Left ventricle myocardium superior (tissue), 1 donor: ENCODE measurements at regions not wholly inside any gene's neighbourhood (a gene's known extent, or its start where the extent isn't known, plus 50 kb on each side); places are given as distances from the start of the nearest gene placed in this dataset.
A peak's percentile ranks its signal among the peaks of the same experiment; 100 is the strongest.
"Not testable (repeated sequence)": the region's sequence is repeated elsewhere in the genome, so short reads cannot be mapped to it uniquely, and the experiment has no call there.

Experiments used
- ATAC-seq: fragments of 200-7000 bp; cut with Tn5 transposase; one replicate; pipeline ENCODE4 v1.9.1; 2020; ENCODE audit warnings: mild to moderate bottlenecking, moderate library complexity
- DNase-seq: peaks from one replicate; pipeline ENCODE4 v3.0.0-alpha.2; 2020
- intact Hi-C: fragments of 100-400 bp; cut with micrococcal nuclease; formaldehyde crosslinking; loops from one replicate; pipeline ENCODE4 v1.11.0; 2022
- donor health status: DM: no; HTN: yes; CAD: no; lungs with severe emphysema.

GRCh38 chr9:79054500-79054899 is 517.3 kb upstream of the TLE4 start:
- intact Hi-C loops: no loop called here
- no peak for DNase-seq
- ATAC-seq: no peak

DNA sequence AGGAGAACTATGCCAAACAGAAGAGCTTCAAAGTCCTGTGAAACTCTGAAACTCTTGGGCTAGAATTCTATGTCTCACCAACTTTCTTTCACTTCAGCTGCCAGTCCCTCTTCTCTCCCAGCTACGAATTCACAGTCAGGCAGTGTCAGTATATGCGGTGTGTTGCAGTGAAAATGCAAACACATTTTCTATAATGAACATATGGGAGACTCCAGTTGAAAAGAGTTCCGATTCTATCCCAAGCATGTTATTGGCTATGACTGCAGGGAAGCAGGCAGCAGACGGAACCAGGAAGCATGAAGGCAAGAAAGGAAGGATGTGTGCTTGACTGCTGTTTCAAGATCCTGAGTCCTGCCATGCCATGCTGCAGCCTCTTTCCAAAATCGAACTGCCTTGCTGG is 515.7 kb upstream of the TLE4 start:
- ATAC-seq (no peak), DNase-seq (no peak)
- intact Hi-C loops: no loop called here

- intact Hi-C loops: no loop called here
- no peak for ATAC-seq
- DNase-seq: no peak
Measured at GRCh38 chr9:79057576-79057975, 514.2 kb upstream of the TLE4 start.

DNA sequence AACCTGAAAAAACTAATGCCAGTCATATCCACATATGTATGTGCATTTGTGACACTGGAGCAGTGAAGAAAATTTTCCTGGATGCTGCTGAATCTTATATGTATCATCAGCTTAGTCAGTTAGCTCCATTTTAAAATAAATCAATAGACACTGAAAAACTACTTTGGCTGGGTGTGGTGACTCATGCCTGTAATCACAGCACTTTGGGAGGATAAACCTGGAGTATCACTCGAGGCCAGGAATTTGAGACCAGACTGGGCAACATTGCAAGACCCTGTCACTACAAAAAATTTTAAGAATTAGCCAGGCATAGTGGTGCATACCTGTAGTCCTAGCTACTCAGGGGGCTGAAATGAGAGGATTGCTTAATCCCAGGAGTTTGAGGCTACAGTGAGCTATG is 511.0 kb upstream of the TLE4 start:
- no peak for ATAC-seq
- intact Hi-C loops: no loop called here
- no peak for DNase-seq

DNA sequence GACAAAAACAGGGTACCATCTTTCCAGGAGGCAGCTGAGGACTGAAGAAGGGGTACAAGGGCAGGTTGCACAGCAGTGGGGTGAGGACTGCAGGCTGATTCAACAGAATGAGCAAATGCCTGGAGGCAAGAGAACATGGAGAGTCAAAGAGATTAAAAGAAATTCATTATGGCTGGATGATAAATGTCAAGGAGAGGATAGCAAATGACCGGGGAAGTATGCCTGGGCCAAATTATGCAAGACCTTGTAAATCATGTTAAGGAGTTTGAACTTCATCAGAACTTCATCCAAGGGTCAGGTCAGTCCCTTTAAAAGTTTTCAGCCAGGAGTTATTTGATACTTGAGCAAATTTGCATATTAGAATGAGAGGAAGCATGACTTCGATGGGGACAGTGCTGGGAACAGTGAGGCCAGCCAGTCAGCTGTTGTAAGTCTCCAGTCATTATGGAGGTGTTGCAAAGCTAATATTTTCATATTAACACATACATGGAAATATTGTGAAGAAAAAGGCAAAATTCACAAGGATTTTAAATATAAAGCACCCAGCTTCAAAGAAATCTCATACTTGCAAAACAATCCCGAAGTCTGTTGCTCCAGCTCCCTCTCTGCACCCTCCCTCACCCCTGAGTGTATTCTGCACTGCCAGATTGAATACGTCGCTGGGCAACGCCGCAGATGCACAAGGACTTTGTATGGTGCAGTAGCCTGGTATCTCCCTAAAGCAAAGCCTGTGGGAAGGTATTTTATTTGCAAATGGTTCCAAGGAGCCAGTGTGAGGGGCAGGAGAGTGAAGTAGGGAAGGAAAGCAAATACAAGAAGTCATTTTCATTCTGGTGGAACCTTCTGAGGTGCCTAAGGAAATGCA is 509.8 kb upstream of the TLE4 start:
- intact Hi-C loops: no loop called here
- ATAC-seq (no peak), DNase-seq (peak; percentile 9)

DNA sequence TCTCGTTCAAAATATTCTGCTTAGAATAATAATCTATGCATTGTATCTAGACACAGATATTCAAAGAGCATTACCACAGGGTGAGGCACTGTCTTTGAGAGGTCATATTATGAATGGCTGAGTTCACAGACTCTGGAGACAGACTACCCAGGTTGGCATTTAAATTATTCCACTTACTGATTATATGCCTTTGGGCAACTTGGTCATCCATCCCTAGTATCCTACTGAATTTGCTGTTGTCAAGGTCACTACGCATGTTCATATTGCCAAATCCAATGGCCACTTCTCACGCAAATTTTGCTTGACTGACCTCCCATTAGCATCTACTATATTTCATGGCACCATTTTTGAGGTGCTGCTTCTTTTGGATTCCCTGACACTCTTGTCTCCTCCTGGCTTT is 498.6 kb upstream of the TLE4 start:
- intact Hi-C loops: no loop called here

DNA sequence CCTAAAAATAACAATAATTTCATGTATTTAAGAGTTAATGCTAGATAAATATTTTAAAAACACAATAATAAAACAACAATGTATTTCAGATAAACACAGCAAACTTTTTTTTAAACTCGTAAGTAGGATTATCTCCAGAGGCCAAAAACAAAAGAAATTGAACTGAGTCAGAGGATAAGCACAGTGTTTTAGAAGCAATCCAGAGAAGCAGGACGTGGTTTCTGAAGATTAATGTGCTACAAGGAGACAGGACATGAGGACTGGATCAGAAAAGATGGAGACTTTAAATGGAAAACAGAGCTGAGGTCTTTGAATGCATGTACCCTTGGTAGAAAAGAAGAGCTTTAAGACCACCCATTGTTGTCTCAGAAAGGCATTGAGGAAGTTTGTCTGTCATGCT is 491.2 kb upstream of the TLE4 start:
- ATAC-seq: no peak
- no peak for DNase-seq
- intact Hi-C loops: no loop called here

More for the DNA sequence above, 498.6 kb upstream of the TLE4 start:
- no peak for DNase-seq
- no peak for ATAC-seq

DNA sequence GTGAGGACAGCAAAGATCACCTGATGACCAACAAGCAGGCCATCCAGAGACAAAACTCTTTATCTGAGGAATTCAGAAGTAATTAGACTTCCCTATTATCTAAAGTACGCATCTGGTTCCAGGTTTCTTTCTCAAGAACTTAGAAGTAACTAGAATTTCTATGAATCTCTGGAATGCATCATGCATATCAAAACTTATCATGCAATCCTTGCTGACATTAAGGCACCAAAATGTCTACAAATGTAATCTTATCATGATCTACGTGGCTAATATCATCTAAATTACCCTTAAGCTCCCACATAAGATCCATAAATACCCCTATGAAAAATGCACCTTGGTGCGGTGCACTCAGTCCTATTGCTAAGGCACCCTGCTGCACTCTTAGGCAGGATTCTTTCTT is 488.1 kb upstream of the TLE4 start:
- intact Hi-C loops: no loop called here
- ATAC-seq: no peak
- DNase-seq: no peak

- intact Hi-C loops: no loop called here
- DNase-seq (no peak), ATAC-seq (no peak)
Measured at GRCh38 chr9:79087133-79087532, 484.6 kb upstream of the TLE4 start.

- DNase-seq: no peak
- no peak for ATAC-seq
Measured at GRCh38 chr9:79089054-79089560, 482.7 kb upstream of the TLE4 start.

GRCh38 chr9:79089851-79090250 is 481.9 kb upstream of the TLE4 start:
- ATAC-seq, DNase-seq, intact Hi-C loops: not testable (repeated sequence)

More at GRCh38 chr9:79089054-79089560, 482.7 kb upstream of the TLE4 start:
- intact Hi-C loops: no loop called here

GRCh38 chr9:79103257-79103656 is 468.5 kb upstream of the TLE4 start:
- DNase-seq, ATAC-seq, intact Hi-C loops: not testable (repeated sequence)

GRCh38 chr9:79104216-79104615 is 467.5 kb upstream of the TLE4 start:
- DNase-seq (no peak), ATAC-seq (no peak)
- intact Hi-C loops: no loop called here

GRCh38 chr9:79104951-79105350 is 466.8 kb upstream of the TLE4 start:
- ATAC-seq (no peak), DNase-seq (no peak)
- intact Hi-C loops: no loop called here

DNA sequence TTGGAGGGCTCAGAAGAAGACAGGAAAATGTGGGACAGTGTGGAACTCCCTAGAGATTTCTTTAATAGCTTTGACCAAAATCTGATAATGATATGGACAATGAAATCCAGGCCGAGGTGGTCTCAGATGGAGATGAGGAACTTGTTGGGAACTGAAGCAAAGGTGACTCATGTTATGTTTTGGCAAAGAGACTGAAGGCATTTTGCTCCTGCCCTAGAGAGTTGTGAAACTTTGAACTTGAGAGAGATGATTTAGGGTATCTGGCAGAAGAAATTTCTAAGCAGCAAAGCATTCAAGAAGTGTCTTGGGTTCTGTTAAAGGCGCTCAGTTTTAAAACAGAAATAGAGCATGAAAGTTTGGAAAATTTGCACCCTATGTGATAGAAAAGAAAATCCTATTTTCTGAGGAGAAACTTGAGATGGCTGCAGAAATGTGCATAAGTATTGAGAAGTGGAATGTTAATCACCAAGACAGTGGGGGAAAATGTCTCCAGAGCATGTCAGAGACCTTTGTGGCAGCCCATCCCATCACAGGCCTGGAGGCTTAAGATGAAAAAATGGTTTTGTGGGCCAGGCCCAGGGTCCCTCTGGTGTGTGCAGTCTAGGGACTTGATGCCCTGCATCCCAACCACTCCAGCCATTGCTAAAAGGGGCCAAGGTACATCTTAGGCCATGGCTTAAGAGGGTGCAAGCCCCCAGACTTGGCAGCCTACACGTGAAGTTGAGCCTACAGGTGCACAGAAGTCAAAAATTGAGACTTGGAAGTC is 463.7 kb upstream of the TLE4 start:
- ATAC-seq (no peak), DNase-seq (no peak)
- intact Hi-C loops: no loop called here

- intact Hi-C loops: no loop called here
- ATAC-seq (no peak), DNase-seq (no peak)
Measured at GRCh38 chr9:79111653-79112052, 460.1 kb upstream of the TLE4 start.

DNA sequence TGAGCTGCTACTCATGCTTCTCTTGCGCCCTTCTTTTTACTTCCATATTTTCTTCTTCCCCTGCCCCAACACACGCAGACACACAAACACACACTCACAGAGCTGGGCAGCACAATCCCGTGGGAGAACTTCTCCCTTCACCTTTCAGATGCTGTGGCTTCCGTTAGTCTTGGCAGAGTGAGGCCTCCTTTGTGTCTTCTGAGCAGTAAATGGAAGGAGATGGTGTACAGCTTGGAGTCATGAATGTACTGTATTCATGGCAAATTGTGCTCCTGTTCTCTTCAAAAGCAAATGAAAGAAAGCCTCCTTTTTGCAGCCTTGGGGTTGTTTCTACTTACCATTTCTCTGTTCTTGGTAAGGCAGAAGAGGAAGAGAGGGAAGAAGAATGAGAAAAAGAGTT is 456.6 kb upstream of the TLE4 start:
- ATAC-seq (no peak), DNase-seq (no peak)
- intact Hi-C loops: no loop called here

DNA sequence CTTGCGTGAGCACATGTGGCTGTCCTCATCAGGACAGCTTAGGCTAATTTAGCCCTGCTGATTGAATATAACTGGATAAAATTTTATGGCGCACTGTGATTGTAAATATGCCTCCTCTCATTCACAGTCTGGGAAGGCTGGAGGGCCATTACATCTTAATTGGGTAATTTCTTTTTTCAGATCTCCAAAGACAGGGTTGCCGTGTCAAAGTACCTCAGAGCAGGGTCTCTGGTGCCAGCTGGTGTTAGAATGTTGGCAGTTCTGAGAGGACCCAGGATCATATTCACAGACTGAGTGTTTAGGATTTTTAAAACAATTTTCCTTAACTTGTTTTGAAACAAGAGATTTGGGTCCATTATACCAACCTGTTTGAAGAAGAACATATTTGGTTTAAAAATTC is 455.7 kb upstream of the TLE4 start:
- ATAC-seq: no peak
- no peak for DNase-seq
- intact Hi-C loops: no loop called here

DNA sequence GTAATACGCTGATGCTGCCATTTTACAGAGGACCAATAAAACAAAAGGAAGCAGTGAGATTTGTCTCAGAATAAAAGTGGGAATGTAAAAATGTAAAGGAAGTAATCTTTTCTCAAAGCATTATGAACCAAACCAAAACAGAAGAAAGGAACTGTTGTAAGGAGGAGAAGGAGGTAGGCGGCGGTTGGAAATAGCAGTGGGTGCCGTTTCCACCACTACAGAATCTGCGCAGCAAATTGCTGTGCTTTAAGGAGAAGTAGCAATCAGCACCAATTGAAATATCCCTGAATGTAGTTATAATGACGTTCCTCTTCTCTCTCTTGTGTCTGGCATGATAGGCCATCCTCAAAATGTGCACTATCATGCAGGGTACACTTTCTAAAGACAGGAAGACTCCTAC is 455.1 kb upstream of the TLE4 start:
- intact Hi-C loops: no loop called here
- ATAC-seq (no peak), DNase-seq (no peak)

GRCh38 chr9:79120533-79120932 is 451.2 kb upstream of the TLE4 start:
- no peak for DNase-seq
- ATAC-seq: no peak
- intact Hi-C loops: no loop called here
